Heart right ventricle (tissue), 16 donors: ENCODE measurements at regions not wholly inside any gene's neighbourhood (a gene's known extent, or its start where the extent isn't known, plus 50 kb on each side); places are given as distances from the start of the nearest gene placed in this dataset.
A peak's percentile ranks its signal among the peaks of the same experiment; 100 is the strongest.

Experiments used
- ATAC-seq, 8 donors: fragments of 200-7000 bp; cut with Tn5 transposase; one replicate each; pipeline ENCODE4 v1.9.1; 2020; ENCODE audit warnings: mild to moderate bottlenecking in 8 of 8, moderate library complexity in 8 of 8, moderate number of reproducible peaks in 1 of 8
- DNase-seq, 2 donors: peaks; one replicate each; pipeline ENCODE4 v3.0.0-alpha.2; 2020
- H3K27ac ChIP-seq, 10 donors: fragments of 200-600 bp; sonication (generic) in 2 of 10; one replicate each; pipeline versions ENCODE4 v1.5.0 to v1.8.0; 2020 to 2022; ENCODE audit warnings: mild to moderate bottlenecking in 3 of 10
- H3K27me3 ChIP-seq, 7 donors: fragments of 200-600 bp; one replicate each; pipeline ENCODE4 v1.8.0; 2021 to 2022; ENCODE audit warnings: mild to moderate bottlenecking in 2 of 7
- H3K36me3 ChIP-seq, 9 donors: fragments of 200-600 bp; sonication (generic) in 1 of 9; one replicate each; pipeline versions ENCODE4 v1.5.0 to v1.8.0; 2020 to 2022; ENCODE audit warnings: mild to moderate bottlenecking in 2 of 9
- H3K4me1 ChIP-seq, 9 donors: fragments of 200-600 bp; sonication (generic) in 1 of 9; one replicate each; pipeline versions ENCODE4 v1.5.0 to v1.8.0; 2020 to 2022; ENCODE audit warnings: mild to moderate bottlenecking in 4 of 9
- H3K4me3 ChIP-seq, 10 donors: fragments of 200-600 bp; sonication (generic) in 2 of 10; one replicate each; pipeline versions ENCODE4 v1.5.0 to v1.8.0; 2020 to 2022; ENCODE audit warnings: mild to moderate bottlenecking in 7 of 10, moderate library complexity in 2 of 10
- H3K9me3 ChIP-seq, 11 donors: fragments of 200-600 bp in 10 of 11; sonication (generic) in 2 of 11; one replicate each; pipeline versions ENCODE4 v1.5.0 to v1.8.0; 2013 to 2022; ENCODE audit warnings: mild to moderate bottlenecking in 2 of 11, control low read depth in 1 of 11, moderate library complexity in 1 of 11
- WGBS, 2 donors: extraction: QIAGEN DNeasy Blood & Tissue Kit; methylation state at CpG; one replicate each; pipeline ENCODE4 v1.1.7; 2013; ENCODE audit warnings: inconsistent platforms in 1 of 2; 5-methylcytosine and 5-hydroxymethylcytosine counted together
- intact Hi-C, 10 donors: fragments of 100-400 bp; cut with DNase I; formaldehyde crosslinking; loops; one replicate each; pipeline versions ENCODE4 v1.11.1 to v1.14.2; 2022
- TF ChIP-seq, protein P1 (sequence below), 9 donors: fragments of 200-600 bp; sonication (generic) in 2 of 9; IDR thresholded peaks; one replicate each; pipeline versions ENCODE4 v1.5.0 to v1.8.0; 2021 to 2022; ENCODE audit warnings: antibody characterized with exemption in 9 of 9, mild to moderate bottlenecking in 5 of 9, moderate library complexity in 1 of 9
- donor health status: Arrhythmogenic right ventricular cardiomyopathy.
- donor health status: ischemic (EF 13 %, LVEDD 7.1; RV severe dilation, severe dysfunction).
- donor health status: healthy with polysubstance abuse.
- donor health status: DM: no; HTN: yes; CAD: no.
- donor health status: DM: no; HTN: no; CAD: no.
- donor health status: ischemic (EF 25% LVEDD 6.9; RV normal size, moderate dysfunction).
- donor health status: ischemic (EF 25% LVEDD 5.7; RV mildly dilated, moderate dysfunction).
- donor health status: healthy.
- donor health status: DM: yes; HTN: yes; CAD: no.
- donor health status: Ischemic cardiomyopathy.
- donor health status: ischemic (EF 35%, LVEDD 5.7; RV mildly dilated, moderate dysfunction).
- donor health status: nonischemic (EF 11% LVEDD 7.7; RV severe dilation, severe dysfunction).
- donor health status: DM: yes; HTN: yes; CAD: no.
- donor health status: PGD.
- donor health status: ischemic (EF 29% LVEDD 5.4; RV normal size, mild dysfunction).
- donor health status: nonischemic (EF 23%, LVEDD 6.1; RV moderate dilation, normal function).

DNA sequence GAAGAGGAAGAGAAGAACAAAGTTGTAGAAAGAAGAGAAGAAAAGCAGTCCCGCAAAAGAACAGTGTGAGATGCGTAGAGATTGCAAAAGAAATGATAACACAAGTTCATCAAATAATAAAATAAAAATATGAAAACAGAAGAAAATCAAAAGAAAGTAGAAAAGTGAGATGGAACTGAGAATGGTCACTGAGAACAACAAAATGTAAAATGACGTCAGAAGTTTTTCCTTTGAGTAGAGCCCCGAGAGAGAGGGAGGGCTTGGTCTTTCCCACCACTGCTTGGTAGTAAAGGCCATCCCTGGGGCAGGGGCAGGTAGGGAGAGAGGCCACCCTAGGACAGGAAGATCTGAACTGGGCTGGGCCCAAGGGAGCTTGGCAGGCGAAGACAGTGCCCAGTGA is 533.7 kb downstream of the QKI start:
- H3K27ac ChIP-seq = no peak overlapping the region
- no peak for DNase-seq
- no peaks in the 10 kb centered on the region for H3K9me3 ChIP-seq
- H3K4me3 ChIP-seq = no peak overlapping the region
- WGBS, 2 donors = 84 to 85% methylated on average over 5 of the region's 5 CpGs
- no peak for ATAC-seq
- no peaks in the 10 kb centered on the region for H3K36me3 ChIP-seq
- intact Hi-C loops = loop anchor here in 1 of 10 donors (10.0 kb wide), 1 partner anchor 243 kb away; no protein-coding TSS in a partner anchor
- no peaks in the 10 kb centered on the region for H3K27me3 ChIP-seq
- peaks cover 0 to 24% (median 14%) of the 10 kb centered on the region in 9 donors for H3K4me1 ChIP-seq
- TF ChIP-seq, protein P1, sequence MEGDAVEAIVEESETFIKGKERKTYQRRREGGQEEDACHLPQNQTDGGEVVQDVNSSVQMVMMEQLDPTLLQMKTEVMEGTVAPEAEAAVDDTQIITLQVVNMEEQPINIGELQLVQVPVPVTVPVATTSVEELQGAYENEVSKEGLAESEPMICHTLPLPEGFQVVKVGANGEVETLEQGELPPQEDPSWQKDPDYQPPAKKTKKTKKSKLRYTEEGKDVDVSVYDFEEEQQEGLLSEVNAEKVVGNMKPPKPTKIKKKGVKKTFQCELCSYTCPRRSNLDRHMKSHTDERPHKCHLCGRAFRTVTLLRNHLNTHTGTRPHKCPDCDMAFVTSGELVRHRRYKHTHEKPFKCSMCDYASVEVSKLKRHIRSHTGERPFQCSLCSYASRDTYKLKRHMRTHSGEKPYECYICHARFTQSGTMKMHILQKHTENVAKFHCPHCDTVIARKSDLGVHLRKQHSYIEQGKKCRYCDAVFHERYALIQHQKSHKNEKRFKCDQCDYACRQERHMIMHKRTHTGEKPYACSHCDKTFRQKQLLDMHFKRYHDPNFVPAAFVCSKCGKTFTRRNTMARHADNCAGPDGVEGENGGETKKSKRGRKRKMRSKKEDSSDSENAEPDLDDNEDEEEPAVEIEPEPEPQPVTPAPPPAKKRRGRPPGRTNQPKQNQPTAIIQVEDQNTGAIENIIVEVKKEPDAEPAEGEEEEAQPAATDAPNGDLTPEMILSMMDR (IDR thresholded peaks at IDR 0.05) = no peak

DNA sequence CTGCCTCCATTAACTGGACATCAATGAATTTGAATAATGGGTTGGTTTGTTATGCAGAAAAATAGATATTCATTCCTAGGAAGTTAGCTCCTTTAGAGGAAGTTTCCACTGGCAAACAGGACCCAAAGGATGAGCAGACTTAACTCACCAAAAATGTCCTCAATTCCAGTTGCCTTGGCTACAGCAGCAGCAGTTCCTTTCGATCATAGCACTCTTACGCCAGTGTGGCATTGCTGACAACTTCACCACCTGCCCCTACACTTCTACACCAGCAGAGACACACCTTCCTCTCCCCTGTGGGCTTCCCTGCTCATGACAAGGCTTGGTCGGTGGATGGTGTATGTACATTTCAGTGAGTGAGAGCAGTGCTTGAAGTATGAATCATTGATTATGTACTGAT is 532.8 kb downstream of the QKI start:
- no peaks in the 10 kb centered on the region for H3K9me3 ChIP-seq
- WGBS, 2 donors = 93 to 96% methylated on average over 3 of the region's 3 CpGs
- no peak overlapping the region for H3K4me3 ChIP-seq
- H3K4me1 ChIP-seq = peaks cover 0 to 28% (median 19%) of the 10 kb centered on the region in 9 donors
- intact Hi-C loops = loop anchor here in 1 of 10 donors (10.0 kb wide), 1 partner anchor 242 kb away; no protein-coding TSS in a partner anchor
- ATAC-seq = no peak
- TF ChIP-seq, protein P1 (IDR thresholded peaks at IDR 0.05) = no peak
- peak overlapping the region in 1 of 10 donors; percentile 14 for H3K27ac ChIP-seq
- H3K27me3 ChIP-seq = no peaks in the 10 kb centered on the region
- no peaks in the 10 kb centered on the region for H3K36me3 ChIP-seq
- DNase-seq = no peak

DNA sequence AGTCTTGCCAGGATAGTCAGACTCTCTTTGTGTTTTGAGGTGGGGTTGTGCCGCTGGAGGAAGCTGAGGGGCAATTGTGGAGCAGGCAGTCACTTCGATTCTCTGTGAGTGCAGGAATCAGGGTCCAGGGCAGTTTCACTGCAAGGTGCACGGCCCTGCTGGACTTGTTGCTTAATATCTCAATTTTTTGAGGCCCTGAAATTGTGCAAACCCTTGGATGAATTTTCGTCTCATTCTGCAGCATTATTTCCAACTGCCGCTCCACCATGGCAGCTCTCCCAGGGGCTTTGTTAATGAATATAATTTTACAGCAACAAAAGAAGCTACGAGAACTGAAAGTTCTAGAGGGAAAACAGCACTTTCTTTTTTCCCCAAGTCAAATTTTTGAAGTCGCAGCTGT is 531.9 kb downstream of the QKI start:
- Histone ChIP-seq H3K4me3 (peak overlapping the region in 1 of 10 donors; percentile 7), H3K36me3 (no peaks in the 10 kb centered on the region), H3K27ac (peak overlapping the region in 4 of 10 donors; percentile 7 to 37 (median 16)), H3K4me1 (peaks cover 0 to 36% (median 27%) of the 10 kb centered on the region in 9 donors), H3K9me3 (no peaks in the 10 kb centered on the region), H3K27me3 (no peaks in the 10 kb centered on the region)
- TF ChIP-seq, protein P1 (IDR thresholded peaks at IDR 0.05) = no peak
- WGBS, 2 donors = 78 to 85% methylated on average over 7 of the region's 7 CpGs
- intact Hi-C loops = loop anchor here in 1 of 10 donors (10.0 kb wide), 1 partner anchor 242 kb away; no protein-coding TSS in a partner anchor
- ATAC-seq (peak in 1 of 8 donors; percentile 25), DNase-seq (no peak)

DNA sequence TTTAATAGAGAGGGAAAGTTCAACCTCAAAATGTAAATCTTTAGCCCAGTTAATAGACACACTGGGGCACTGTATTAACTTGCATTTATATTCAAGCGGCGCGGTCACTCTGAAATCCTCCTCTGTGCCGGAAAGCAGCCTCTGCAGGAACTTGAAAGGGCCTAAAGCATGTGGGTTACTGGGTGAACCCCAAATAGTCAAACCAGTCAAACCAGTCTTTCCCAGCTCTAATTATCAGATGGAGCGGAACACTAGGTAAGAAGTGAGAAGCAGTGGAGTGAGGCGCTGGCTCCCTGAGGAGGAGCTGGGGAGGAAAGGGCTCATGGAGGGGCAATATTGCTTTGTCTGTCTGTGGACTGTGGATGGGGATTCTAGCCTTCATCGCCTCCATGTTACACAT is 531.3 kb downstream of the QKI start:
- peak overlapping the region in 2 of 10 donors; percentile 7 to 37 for H3K27ac ChIP-seq
- no peak overlapping the region for H3K4me3 ChIP-seq
- 97% methylated on average over 7 of the region's 7 CpGs for WGBS, 2 donors
- peaks cover 0 to 42% (median 32%) of the 10 kb centered on the region in 9 donors for H3K4me1 ChIP-seq
- DNase-seq (no peak), ATAC-seq (no peak)
- TF ChIP-seq, protein P1 (IDR thresholded peaks at IDR 0.05) = no peak
- H3K27me3 ChIP-seq = no peaks in the 10 kb centered on the region
- no peaks in the 10 kb centered on the region for H3K9me3 ChIP-seq
- intact Hi-C loops = loop anchor here in 1 of 10 donors (10.0 kb wide), 1 partner anchor 241 kb away; no protein-coding TSS in a partner anchor
- no peaks in the 10 kb centered on the region for H3K36me3 ChIP-seq
